Panc1 (cell line): ENCODE measurements at regions not wholly inside any gene's neighbourhood (a gene's known extent, or its start where the extent isn't known, plus 50 kb on each side); places are given as distances from the start of the nearest gene placed in this dataset.

ENCODE experiments used
- ATAC-seq: fragments of 200-7000 bp; cut with Tn5 transposase; 2 replicates; pipeline ENCODE4 v1.9.1; 2020; ENCODE audit warnings: mild to moderate bottlenecking, moderate library complexity
- BruUV-seq: library from RNA; stranded (reverse); fragments of 400-500 nt; replicated peaks from 2 replicates; lab custom pipeline; 2021; lab: Mats Ljungman, UMichigan
- CTCF ChIA-PET: fragments of 300-600 bp; sonication (Branson Sonifier 250); formaldehyde crosslinking; loops from one replicate; lab custom pipeline; 2022; ENCODE audit warnings: antibody characterized with exemption; lab: Charles Lee
- POLR2A ChIA-PET: fragments of 300-600 bp; sonication (Branson Sonifier 250); formaldehyde crosslinking; loops from one replicate; lab custom pipeline; 2022; ENCODE audit warnings: antibody characterized with exemption; lab: Charles Lee
- DNase-seq: peaks from one replicate; pipeline ENCODE4 v3.0.0-alpha.2; 2010; ENCODE audit warnings: low read depth, low spot score
- H3K27ac ChIP-seq: 2 replicates; pipeline ENCODE4 v1.5.1; 2011; ENCODE audit warnings: mild to moderate bottlenecking, low read length, inconsistent platforms
- H3K27me3 ChIP-seq: fragments of 200-500 bp; sonication (Bioruptor generic); 2 replicates; pipeline ENCODE4 v1.6.0; 2014; ENCODE audit warnings: low read length, inconsistent platforms; ENCODE audit not compliant: control insufficient read depth, insufficient read depth
- H3K36me3 ChIP-seq: fragments of 200-500 bp; sonication (Bioruptor generic); 2 replicates; pipeline ENCODE4 v1.5.1; 2014; ENCODE audit warnings: inconsistent platforms, mild to moderate bottlenecking, low read length, moderate library complexity; ENCODE audit not compliant: control insufficient read depth, insufficient read depth
- H3K4me1 ChIP-seq: 2 replicates; pipeline ENCODE4 v1.5.1; 2011; ENCODE audit warnings: inconsistent platforms, mild to moderate bottlenecking, low read length, moderate library complexity; ENCODE audit not compliant: control insufficient read depth, insufficient read depth
- H3K4me3 ChIP-seq, 2 experiments: 2 replicates each; pipeline ENCODE4 v1.5.1; 2011 to 2012; ENCODE audit warnings: low read depth in 2 of 2, low read length in 2 of 2, mild to moderate bottlenecking in 2 of 2, inconsistent platforms in 1 of 2, moderate library complexity in 1 of 2
- H3K9me3 ChIP-seq: fragments of 200-500 bp; sonication (Bioruptor generic); 2 replicates; pipeline ENCODE4 v1.5.1; 2014; ENCODE audit warnings: low read depth, mild to moderate bottlenecking, inconsistent platforms, low read length, moderate library complexity; ENCODE audit not compliant: control insufficient read depth, insufficient read depth
- CTCF ChIP-seq: fragments of 450-650 bp; IDR thresholded peaks from 2 replicates; pipeline ENCODE4 v1.5.1; 2017; ENCODE audit warnings: mild to moderate bottlenecking
- POLR2AphosphoS5 ChIP-seq: IDR thresholded peaks from 2 replicates; pipeline ENCODE4 v1.6.1; 2012; ENCODE audit warnings: mild to moderate bottlenecking, low read depth, low read length, moderate library complexity
- SIN3A ChIP-seq: IDR thresholded peaks from 2 replicates; pipeline ENCODE4 v1.6.1; 2012; ENCODE audit warnings: low read depth, mild to moderate bottlenecking, low read length, moderate library complexity, borderline replicate concordance; ENCODE audit not compliant: insufficient read depth
- TCF7L2 ChIP-seq: IDR thresholded peaks from 2 replicates; pipeline ENCODE4 v1.6.1; 2011; ENCODE audit warnings: mild to moderate bottlenecking, low read depth, low read length, inconsistent platforms
- in situ Hi-C: cut with HindIII; loops from 2 replicates; pipeline ENCODE4 v1.10.0; 2016; ENCODE audit warnings: low sequenced_read_pairs, low pct_unique_long_range_greater_than_20kb
- intact Hi-C: fragments of 100-400 bp; cut with micrococcal nuclease; formaldehyde crosslinking; loops from one replicate; pipeline ENCODE4 v1.10.0; 2022; ENCODE audit not compliant: unreplicated experiment
- TF ChIP-seq, protein P1 (sequence below), 2 experiments: IDR thresholded peaks; 2 replicates each; pipeline ENCODE4 v1.6.1; 2011 to 2012; ENCODE audit warnings: low read depth in 2 of 2, control low read depth in 1 of 2, low read length in 1 of 2, mild to moderate bottlenecking in 1 of 2, moderate library complexity in 1 of 2; ENCODE audit not compliant: insufficient read depth in 1 of 2

DNA sequence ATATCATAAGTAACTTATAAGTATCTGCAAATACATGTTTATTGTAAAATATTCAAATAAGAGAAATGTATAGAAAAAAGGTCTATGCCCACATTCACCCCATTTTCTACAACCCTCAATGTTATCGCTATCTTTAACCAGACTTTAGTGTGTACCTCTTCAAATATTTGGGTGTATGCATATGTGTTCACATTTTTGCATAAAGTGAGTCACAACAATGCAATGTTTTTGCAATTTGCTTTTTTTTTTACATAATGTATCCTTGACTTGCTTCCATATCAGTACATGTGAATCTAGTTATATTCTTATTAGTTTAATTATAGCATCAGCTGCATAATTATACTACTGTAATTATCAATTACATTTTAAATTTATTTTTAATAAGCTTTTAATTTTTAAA is 117.3 kb upstream of the LYSMD4 start:
- ChIA-PET CTCF (no interaction called here), POLR2A (no interaction called here)
- in situ Hi-C loops (no loop called here), intact Hi-C loops (no loop called here)
- no peaks in the 10 kb centered on the region for H3K36me3 ChIP-seq
- H3K9me3 ChIP-seq: no peaks in the 10 kb centered on the region
- no TSS peak for BruUV-seq
- H3K4me1 ChIP-seq: no peaks in the 10 kb centered on the region
- DNase-seq: no peak
- no peak overlapping the region for H3K27ac ChIP-seq
- ATAC-seq: no peak
- no peaks in the 10 kb centered on the region for H3K27me3 ChIP-seq
- no peak overlapping the region for H3K4me3 ChIP-seq
- TF ChIP-seq TCF7L2 (no peak), SIN3A (no peak), CTCF (no peak), POLR2AphosphoS5 (no peak)
- TF ChIP-seq, protein P1, sequence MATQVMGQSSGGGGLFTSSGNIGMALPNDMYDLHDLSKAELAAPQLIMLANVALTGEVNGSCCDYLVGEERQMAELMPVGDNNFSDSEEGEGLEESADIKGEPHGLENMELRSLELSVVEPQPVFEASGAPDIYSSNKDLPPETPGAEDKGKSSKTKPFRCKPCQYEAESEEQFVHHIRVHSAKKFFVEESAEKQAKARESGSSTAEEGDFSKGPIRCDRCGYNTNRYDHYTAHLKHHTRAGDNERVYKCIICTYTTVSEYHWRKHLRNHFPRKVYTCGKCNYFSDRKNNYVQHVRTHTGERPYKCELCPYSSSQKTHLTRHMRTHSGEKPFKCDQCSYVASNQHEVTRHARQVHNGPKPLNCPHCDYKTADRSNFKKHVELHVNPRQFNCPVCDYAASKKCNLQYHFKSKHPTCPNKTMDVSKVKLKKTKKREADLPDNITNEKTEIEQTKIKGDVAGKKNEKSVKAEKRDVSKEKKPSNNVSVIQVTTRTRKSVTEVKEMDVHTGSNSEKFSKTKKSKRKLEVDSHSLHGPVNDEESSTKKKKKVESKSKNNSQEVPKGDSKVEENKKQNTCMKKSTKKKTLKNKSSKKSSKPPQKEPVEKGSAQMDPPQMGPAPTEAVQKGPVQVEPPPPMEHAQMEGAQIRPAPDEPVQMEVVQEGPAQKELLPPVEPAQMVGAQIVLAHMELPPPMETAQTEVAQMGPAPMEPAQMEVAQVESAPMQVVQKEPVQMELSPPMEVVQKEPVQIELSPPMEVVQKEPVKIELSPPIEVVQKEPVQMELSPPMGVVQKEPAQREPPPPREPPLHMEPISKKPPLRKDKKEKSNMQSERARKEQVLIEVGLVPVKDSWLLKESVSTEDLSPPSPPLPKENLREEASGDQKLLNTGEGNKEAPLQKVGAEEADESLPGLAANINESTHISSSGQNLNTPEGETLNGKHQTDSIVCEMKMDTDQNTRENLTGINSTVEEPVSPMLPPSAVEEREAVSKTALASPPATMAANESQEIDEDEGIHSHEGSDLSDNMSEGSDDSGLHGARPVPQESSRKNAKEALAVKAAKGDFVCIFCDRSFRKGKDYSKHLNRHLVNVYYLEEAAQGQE (IDR thresholded peaks at IDR 0.05; ENCODE audit: insufficient read depth in 1 of 2, low read depth in 2 of 2, low read length in 1 of 2): no peak

DNA sequence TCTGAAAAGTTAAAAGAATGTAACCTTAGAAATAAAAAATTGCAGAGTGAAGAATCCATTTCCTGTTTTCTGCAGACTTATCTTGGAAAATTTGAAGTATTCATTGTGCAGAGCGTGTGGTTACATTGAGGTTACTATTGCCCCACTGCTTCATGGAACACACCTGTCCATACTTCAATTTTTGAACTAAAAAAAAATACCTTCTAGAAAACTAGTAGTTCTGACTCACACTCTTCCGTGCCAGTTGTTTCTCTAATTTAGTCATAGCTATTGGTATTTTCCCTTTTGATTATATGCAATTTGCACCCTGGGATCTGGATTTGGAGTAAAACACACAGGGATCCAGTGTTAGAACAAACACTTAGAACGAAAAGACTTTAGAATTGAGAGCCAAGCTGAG is 111.8 kb upstream of the LYSMD4 start:
- ATAC-seq (no peak), DNase-seq (no peak)
- H3K9me3 ChIP-seq: no peaks in the 10 kb centered on the region
- in situ Hi-C loops: no loop called here
- no TSS peak for BruUV-seq
- intact Hi-C loops: no loop called here
- ChIA-PET POLR2A (no interaction called here), CTCF (no interaction called here)
- no peaks in the 10 kb centered on the region for H3K4me1 ChIP-seq
- H3K36me3 ChIP-seq: no peaks in the 10 kb centered on the region
- H3K27me3 ChIP-seq: no peaks in the 10 kb centered on the region
- no peak overlapping the region for H3K27ac ChIP-seq
- no peak for TF ChIP-seq CTCF
- no peak for TF ChIP-seq SIN3A
- TF ChIP-seq POLR2AphosphoS5: no peak
- TF ChIP-seq TCF7L2: no peak
- no peak overlapping the region for H3K4me3 ChIP-seq
